Keratinocyte (primary cell): ENCODE measurements at regions not wholly inside any gene's neighbourhood (a gene's known extent, or its start where the extent isn't known, plus 50 kb on each side); places are given as distances from the start of the nearest gene placed in this dataset.

Source experiments
- DNase-seq: peaks from one replicate; pipeline ENCODE4 v3.0.0-alpha.2; 2011; ENCODE audit warnings: low read depth, missing footprints, low spot score
- FAIRE-seq: peaks from 2 replicates; lab custom pipeline; 2011; peaks lifted over from hg19 to GRCh38; lab: Jason Lieb, UNC
- H2AFZ ChIP-seq: 2 replicates; pipeline ENCODE4 v1.6.0; 2012; ENCODE audit warnings: low read length, control low read depth, inconsistent platforms; ENCODE audit not compliant: control insufficient read depth
- H3K27ac ChIP-seq: 2 replicates; pipeline ENCODE4 v1.5.1; 2011; ENCODE audit warnings: low read length; ENCODE audit not compliant: control insufficient read depth, insufficient read depth
- H3K27me3 ChIP-seq: 3 replicates; pipeline ENCODE4 v1.6.0; 2011; ENCODE audit warnings: low read length; ENCODE audit not compliant: control insufficient read depth, insufficient read depth; ENCODE audit errors: extremely low read depth
- H3K36me3 ChIP-seq, 2 experiments: 2 replicates in 1 of 2; 3 replicates in 1 of 2; pipeline ENCODE4 v1.5.1; 2011; ENCODE audit warnings: low read length in 2 of 2, mild to moderate bottlenecking in 1 of 2; ENCODE audit not compliant: control insufficient read depth in 2 of 2, insufficient read depth in 2 of 2; ENCODE audit errors: extremely low read depth in 1 of 2
- H3K4me1 ChIP-seq: 3 replicates; pipeline ENCODE4 v1.5.1; 2011; ENCODE audit warnings: low read length; ENCODE audit not compliant: control insufficient read depth, insufficient read depth; ENCODE audit errors: extremely low read depth
- H3K4me2 ChIP-seq: 3 replicates; pipeline ENCODE4 v1.6.0; 2011; ENCODE audit warnings: low read depth, low read length; ENCODE audit not compliant: control insufficient read depth, insufficient read depth; ENCODE audit errors: extremely low read depth
- H3K4me3 ChIP-seq, 3 experiments: fragments of 200-600 bp in 1 of 3; sonication (generic) in 1 of 3; 2 replicates in 2 of 3; 3 replicates in 1 of 3; pipeline ENCODE4 v1.5.1; 2011 to 2016; ENCODE audit warnings: low read length in 3 of 3, mild to moderate bottlenecking in 3 of 3, control low read depth in 2 of 3, inconsistent platforms in 1 of 3, low read depth in 1 of 3, mixed read lengths in 1 of 3, mixed run types in 1 of 3, moderate library complexity in 1 of 3; ENCODE audit not compliant: control insufficient read depth in 2 of 3, insufficient read depth in 2 of 3; ENCODE audit errors: extremely low read depth in 1 of 3
- H3K79me2 ChIP-seq: 2 replicates; pipeline ENCODE4 v1.6.0; 2012; ENCODE audit warnings: low read length; ENCODE audit not compliant: control insufficient read depth, insufficient read depth
- H3K9ac ChIP-seq: 3 replicates; pipeline ENCODE4 v1.6.0; 2011; ENCODE audit warnings: low read length; ENCODE audit not compliant: control insufficient read depth, insufficient read depth; ENCODE audit errors: extremely low read depth
- H3K9me1 ChIP-seq: 3 replicates; pipeline ENCODE4 v1.6.0; 2011; ENCODE audit warnings: low read length; ENCODE audit not compliant: control insufficient read depth, insufficient read depth; ENCODE audit errors: extremely low read depth
- H3K9me3 ChIP-seq: 2 replicates; pipeline ENCODE4 v1.5.1; 2012; ENCODE audit warnings: low read depth, low read length; ENCODE audit not compliant: control insufficient read depth
- H4K20me1 ChIP-seq: 3 replicates; pipeline ENCODE4 v1.6.0; 2011; ENCODE audit warnings: low read length; ENCODE audit not compliant: control insufficient read depth, insufficient read depth; ENCODE audit errors: extremely low read depth
- EZH2 ChIP-seq: IDR thresholded peaks from one replicate; pipeline ENCODE4 v1.6.1; 2012; ENCODE audit warnings: inconsistent platforms, mild to moderate bottlenecking, low read length, moderate library complexity
- dilution Hi-C: fragments of 300-500 bp; cut with MboI; formaldehyde crosslinking; loops from one replicate; pipeline ENCODE4 v1.7.0; 2020; ENCODE audit warnings: low sequenced_read_pairs; ENCODE audit not compliant: extremely low pct_ligation_motif_present
- TF ChIP-seq, protein P1 (sequence below), 3 experiments: IDR thresholded peaks in 1 of 3; conservative IDR thresholded peaks in 1 of 3; optimal IDR thresholded peaks in 1 of 3; 2 replicates in 2 of 3; 3 replicates in 1 of 3; pipeline versions ENCODE3 to v1.5.1; 2011; ENCODE audit warnings: low read length in 3 of 3, mild to moderate bottlenecking in 3 of 3, moderate library complexity in 2 of 3, control low read depth in 1 of 3, inconsistent platforms in 1 of 3; ENCODE audit not compliant: insufficient read depth in 2 of 3; ENCODE audit errors: extremely low read depth in 1 of 3

GRCh38 chr6:8187209-8187608 lies 84.9 kb upstream of the EEF1E1 start:
- Histone ChIP-seq H3K4me2 (no peak overlapping the region), H3K9me1 (no peaks in the 10 kb centered on the region), H3K4me1 (peaks cover 2% of the 10 kb centered on the region), H3K79me2 (no peaks in the 10 kb centered on the region), H3K9ac (no peak overlapping the region), H2AFZ (no peak overlapping the region), H3K36me3 (no peaks in the 10 kb centered on the region), H3K4me3 (no peak overlapping the region), H3K27ac (no peak overlapping the region), H4K20me1 (no peaks in the 10 kb centered on the region), H3K9me3 (no peaks in the 10 kb centered on the region), H3K27me3 (no peaks in the 10 kb centered on the region)
- DNase-seq, result no peak
- TF ChIP-seq, protein P1, sequence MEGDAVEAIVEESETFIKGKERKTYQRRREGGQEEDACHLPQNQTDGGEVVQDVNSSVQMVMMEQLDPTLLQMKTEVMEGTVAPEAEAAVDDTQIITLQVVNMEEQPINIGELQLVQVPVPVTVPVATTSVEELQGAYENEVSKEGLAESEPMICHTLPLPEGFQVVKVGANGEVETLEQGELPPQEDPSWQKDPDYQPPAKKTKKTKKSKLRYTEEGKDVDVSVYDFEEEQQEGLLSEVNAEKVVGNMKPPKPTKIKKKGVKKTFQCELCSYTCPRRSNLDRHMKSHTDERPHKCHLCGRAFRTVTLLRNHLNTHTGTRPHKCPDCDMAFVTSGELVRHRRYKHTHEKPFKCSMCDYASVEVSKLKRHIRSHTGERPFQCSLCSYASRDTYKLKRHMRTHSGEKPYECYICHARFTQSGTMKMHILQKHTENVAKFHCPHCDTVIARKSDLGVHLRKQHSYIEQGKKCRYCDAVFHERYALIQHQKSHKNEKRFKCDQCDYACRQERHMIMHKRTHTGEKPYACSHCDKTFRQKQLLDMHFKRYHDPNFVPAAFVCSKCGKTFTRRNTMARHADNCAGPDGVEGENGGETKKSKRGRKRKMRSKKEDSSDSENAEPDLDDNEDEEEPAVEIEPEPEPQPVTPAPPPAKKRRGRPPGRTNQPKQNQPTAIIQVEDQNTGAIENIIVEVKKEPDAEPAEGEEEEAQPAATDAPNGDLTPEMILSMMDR (optimal IDR thresholded peaks at IDR 0.05 in 1 of 3, IDR thresholded peaks at IDR 0.05 in 1 of 3, conservative IDR thresholded peaks at IDR 0.05 in 1 of 3; ENCODE audit: extremely low read depth in 1 of 3, insufficient read depth in 2 of 3, low read length in 3 of 3), result no peak
- TF ChIP-seq EZH2, result no peak
- FAIRE-seq, result no peak
- dilution Hi-C loops, result no loop called here

DNA sequence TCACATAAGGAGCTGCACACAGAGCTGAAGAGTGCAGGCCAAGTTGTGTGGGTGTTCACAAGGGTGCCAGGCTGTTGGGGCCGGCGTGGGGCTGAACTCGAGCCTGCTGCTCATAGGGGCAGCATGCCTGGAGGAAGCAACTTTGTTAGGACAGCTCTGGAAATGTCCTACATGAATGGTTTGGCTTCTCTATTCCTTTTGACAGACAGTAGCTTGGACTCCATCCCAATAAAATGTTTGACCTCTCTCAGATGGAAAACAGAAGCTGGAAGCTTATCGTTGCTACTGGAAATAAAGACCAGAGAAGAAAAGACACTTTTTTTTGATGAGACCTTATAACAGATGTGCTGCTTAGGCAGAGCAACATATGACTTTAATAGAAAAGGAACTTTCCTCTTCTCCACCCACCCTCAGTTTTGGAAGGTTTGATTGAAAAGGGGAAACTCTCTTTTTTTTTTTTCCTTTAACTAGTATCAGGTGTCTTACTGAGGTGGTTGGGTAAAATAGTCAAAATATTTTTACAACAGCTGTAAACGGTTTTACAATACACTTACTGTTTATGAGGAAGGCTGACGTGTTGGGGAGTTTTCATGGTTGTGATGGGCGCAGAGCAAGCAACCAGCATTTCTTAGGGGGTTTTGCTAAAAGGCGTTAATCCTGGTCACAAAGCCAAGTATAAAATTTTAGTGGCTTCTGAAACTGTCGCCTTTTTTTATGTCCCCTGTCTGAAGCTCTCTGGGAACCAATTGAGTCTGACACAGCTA lies 80.7 kb upstream of the EEF1E1 start:
- dilution Hi-C loops, result no loop called here
- no peaks in the 10 kb centered on the region for H4K20me1 ChIP-seq
- TF ChIP-seq EZH2, result no peak
- TF ChIP-seq, protein P1 (optimal IDR thresholded peaks at IDR 0.05 in 1 of 3, IDR thresholded peaks at IDR 0.05 in 1 of 3, conservative IDR thresholded peaks at IDR 0.05 in 1 of 3; ENCODE audit: extremely low read depth in 1 of 3, insufficient read depth in 2 of 3, low read length in 3 of 3), result no peak
- H3K36me3 ChIP-seq, result no peaks in the 10 kb centered on the region
- DNase-seq, result no peak
- H3K4me1 ChIP-seq, result peaks cover 8% of the 10 kb centered on the region
- no peak overlapping the region for H2AFZ ChIP-seq
- FAIRE-seq, result no peak
- H3K9me3 ChIP-seq, result no peaks in the 10 kb centered on the region
- H3K79me2 ChIP-seq, result no peaks in the 10 kb centered on the region
- no peak overlapping the region for H3K4me2 ChIP-seq
- no peak overlapping the region for H3K9ac ChIP-seq
- H3K27me3 ChIP-seq, result no peaks in the 10 kb centered on the region
- H3K4me3 ChIP-seq, result no peak overlapping the region
- no peaks in the 10 kb centered on the region for H3K9me1 ChIP-seq
- H3K27ac ChIP-seq, result no peak overlapping the region
